GM12864 (cell line): ENCODE measurements at regions not wholly inside any gene's neighbourhood (a gene's known extent, or its start where the extent isn't known, plus 50 kb on each side); places are given as distances from the start of the nearest gene placed in this dataset.

Experiments used
- DNase-seq: peaks from one replicate; pipeline ENCODE4 v3.0.0-alpha.2; 2011; ENCODE audit warnings: low read depth
- H3K4me3 ChIP-seq: 2 replicates; pipeline ENCODE4 v1.5.1; 2011; ENCODE audit warnings: mild to moderate bottlenecking, low read depth, low read length, control low read depth
- TF ChIP-seq, protein P1 (sequence below): IDR thresholded peaks from 2 replicates; pipeline ENCODE4 v1.5.1; 2011; ENCODE audit warnings: low read depth, mild to moderate bottlenecking, moderate library complexity, low read length, control low read depth, inconsistent platforms; ENCODE audit errors: missing control alignments

DNA sequence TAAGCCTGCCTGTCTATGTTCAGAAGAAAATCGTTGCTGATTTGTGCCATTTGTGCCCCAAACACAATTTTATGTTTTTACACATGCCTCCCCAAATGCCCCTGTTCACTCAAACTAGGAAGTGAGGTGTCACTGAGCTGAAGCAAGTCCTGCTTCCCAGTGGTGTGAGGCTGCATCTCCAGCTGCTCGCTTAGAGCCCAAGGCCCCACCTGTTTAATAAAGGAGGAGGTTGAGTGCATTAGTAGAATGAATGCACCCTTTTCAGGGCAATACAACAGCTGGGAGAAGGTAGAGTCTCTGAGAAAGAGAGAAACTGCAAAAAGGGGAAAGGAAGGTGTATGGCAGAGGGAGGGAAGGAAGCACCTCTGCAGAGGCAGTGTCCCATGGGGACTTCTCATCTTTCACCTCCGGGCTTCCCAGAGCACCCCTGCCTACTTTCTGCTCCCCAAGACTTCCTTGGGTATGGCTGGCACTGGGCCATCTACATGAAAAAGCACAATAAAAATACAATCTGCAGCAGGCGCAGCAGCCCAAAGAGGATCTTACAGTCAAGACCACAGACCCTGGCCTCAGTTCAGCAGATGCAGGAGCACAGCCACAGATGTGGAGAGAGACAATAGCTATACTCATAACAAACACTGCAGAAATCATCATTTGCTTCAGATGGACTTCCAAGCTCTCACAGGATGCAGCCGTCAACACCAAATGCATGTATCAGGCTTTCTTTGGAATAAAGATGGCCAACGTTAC, 165.9 kb downstream of the POLR2M start:
- H3K4me3 ChIP-seq, result no peak overlapping the region
- DNase-seq, result no peak
- TF ChIP-seq, protein P1, sequence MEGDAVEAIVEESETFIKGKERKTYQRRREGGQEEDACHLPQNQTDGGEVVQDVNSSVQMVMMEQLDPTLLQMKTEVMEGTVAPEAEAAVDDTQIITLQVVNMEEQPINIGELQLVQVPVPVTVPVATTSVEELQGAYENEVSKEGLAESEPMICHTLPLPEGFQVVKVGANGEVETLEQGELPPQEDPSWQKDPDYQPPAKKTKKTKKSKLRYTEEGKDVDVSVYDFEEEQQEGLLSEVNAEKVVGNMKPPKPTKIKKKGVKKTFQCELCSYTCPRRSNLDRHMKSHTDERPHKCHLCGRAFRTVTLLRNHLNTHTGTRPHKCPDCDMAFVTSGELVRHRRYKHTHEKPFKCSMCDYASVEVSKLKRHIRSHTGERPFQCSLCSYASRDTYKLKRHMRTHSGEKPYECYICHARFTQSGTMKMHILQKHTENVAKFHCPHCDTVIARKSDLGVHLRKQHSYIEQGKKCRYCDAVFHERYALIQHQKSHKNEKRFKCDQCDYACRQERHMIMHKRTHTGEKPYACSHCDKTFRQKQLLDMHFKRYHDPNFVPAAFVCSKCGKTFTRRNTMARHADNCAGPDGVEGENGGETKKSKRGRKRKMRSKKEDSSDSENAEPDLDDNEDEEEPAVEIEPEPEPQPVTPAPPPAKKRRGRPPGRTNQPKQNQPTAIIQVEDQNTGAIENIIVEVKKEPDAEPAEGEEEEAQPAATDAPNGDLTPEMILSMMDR, result no peak

DNA sequence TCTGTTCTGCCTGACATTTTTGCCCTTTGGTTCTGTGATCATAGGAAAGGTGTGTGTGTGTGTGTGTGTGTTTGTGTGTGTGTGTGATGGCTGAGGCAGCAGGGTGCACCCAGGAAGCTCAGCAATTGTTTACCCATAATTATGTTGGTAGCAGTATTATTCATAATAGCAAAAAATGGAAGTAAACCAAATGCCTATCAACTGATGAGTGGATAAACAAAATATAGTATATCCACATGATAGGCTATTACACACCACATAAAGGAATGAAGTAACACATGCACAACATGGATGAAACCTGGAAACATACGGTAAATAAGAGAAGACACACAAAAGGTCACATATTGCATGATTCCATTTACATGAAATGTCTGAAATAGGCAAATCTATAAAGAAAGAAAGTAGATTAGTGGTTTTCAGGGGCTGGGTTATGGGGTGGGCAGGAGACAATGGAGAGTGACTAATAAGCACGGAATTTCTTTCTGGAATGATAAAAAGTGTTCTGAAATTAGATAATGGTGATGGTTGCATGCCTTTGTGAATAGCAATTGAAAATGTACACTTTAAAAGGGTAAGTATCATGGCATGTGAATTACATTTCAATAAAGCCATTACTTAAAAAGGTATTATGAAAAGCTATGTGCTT, 167.2 kb downstream of the POLR2M start:
- TF ChIP-seq, protein P1, result no peak
- DNase-seq, result no peak
- H3K4me3 ChIP-seq, result no peak overlapping the region

DNA sequence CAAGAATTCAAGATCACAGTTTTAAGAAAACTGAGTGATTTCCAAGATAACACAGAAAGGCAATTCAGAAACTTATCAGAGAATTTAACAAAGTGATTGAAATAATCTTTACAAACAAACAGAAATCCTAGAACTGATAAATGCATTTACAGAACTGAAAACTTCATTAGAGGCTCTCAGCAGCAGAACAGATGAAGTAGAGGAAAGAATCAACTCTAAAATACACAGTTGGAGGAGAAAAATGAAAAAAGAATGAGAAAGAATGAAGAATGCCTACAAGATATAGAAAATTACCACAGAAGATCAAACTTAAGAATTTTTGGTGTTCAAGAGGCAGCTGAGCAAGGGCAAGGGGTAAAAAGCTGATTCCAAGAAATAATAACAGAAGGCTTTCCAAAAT, 168.8 kb downstream of the POLR2M start:
- H3K4me3 ChIP-seq, result no peak overlapping the region
- DNase-seq, result no peak
- TF ChIP-seq, protein P1, result no peak

DNA sequence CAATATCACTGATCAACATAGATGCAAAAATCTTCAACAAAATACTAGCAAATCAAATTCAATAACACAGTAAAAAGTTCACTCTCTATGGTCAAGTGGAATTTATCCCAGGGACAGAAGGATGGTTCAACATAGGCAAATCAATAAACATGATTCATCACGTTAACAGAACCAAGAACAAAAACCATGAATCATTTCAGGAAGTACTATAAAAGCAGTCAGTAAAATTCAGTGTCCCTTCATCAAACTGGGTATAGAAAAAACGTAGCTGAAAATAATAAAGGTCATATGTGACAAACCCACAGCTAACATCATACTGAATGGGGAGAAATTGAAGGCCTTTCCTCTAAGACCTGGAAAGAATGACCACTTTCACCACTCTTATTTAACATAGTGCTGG, 172.1 kb downstream of the POLR2M start:
- no peak for DNase-seq
- TF ChIP-seq, protein P1, result no peak
- H3K4me3 ChIP-seq, result no peak overlapping the region

DNA sequence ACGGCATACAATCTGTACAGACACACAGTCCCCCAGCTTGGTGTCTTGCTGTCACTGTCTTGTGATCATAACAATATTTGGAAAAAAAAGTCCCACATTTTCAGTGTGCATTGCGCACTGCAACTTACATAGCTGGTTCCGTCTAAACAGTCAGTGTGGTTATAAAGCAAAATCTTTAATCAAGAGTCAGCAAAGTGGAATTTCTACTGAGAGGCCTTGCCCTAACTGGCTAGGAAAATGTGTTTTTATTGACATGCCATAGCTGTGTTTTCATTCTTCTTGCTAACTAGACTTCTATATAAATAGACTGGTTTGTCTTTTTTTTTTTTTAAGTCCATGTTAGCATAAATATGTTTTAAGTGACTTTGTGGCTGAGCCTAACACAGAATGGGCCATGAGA, 174.8 kb downstream of the POLR2M start:
- no peak overlapping the region for H3K4me3 ChIP-seq
- TF ChIP-seq, protein P1, result no peak
- no peak for DNase-seq

DNA sequence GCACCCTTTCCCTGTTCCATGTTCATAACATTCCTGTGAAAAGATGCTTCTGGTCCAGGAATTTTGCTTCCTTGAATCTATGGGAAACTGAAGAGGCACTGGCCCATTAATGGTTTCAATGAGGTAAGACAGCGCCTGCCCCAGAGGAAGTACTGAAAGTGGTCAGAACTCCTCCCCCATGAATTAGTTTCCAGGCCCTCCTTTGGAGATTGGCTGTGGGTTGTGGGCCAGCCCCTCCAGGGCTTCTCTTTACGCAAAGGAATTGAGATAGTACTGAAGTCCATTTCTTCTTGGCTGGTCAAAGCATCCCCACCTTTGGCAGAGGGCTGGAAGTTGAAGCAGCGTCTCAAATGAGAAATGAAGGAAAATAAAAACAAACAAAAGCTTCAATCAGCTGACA, 175.5 kb downstream of the POLR2M start:
- no peak overlapping the region for H3K4me3 ChIP-seq
- no peak for DNase-seq
- TF ChIP-seq, protein P1, result no peak

DNA sequence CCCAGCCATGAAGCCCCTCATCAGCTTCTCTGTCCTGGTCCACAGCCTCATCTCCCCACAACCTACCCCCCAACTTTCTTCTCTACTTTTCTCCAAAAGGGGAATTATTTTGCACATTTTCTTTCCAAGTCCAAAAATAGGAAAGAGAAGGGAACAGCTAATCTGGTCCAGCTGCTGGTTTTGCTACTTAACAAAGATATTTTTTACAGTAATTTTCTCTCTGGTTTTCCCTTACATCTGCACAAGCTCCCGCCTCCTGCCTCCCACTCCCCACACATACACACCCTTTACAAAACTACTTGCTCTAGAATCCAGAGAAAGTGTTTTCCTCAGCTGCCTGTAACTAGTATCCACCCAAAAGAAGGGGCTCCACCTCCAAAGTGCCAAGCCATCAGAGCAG, 177.2 kb downstream of the POLR2M start:
- TF ChIP-seq, protein P1, result no peak
- H3K4me3 ChIP-seq, result no peak overlapping the region
- no peak for DNase-seq
